Neutrophil (primary cell): ENCODE measurements at regions not wholly inside any gene's neighbourhood (a gene's known extent, or its start where the extent isn't known, plus 50 kb on each side); places are given as distances from the start of the nearest gene placed in this dataset.

ENCODE experiments used
- H3K27ac ChIP-seq: fragments of 200-600 bp; sonication (generic); 2 replicates; pipeline ENCODE4 v1.5.1; 2016; ENCODE audit warnings: mild to moderate bottlenecking, moderate library complexity
- H3K27me3 ChIP-seq: fragments of 200-600 bp; sonication (generic); 2 replicates; pipeline ENCODE4 v1.6.0; 2016; ENCODE audit warnings: mild to moderate bottlenecking
- H3K36me3 ChIP-seq: fragments of 200-600 bp; sonication (generic); 2 replicates; pipeline ENCODE4 v1.5.1; 2017
- H3K4me1 ChIP-seq, 2 experiments: fragments of 200-600 bp in 1 of 2; sonication (generic) in 1 of 2; 1 replicate in 1 of 2; 2 replicates in 1 of 2; pipeline versions ENCODE4 v1.5.1 to v1.6.1; 2013 to 2016; ENCODE audit warnings: low read depth in 1 of 2, low read length in 1 of 2, mild to moderate bottlenecking in 1 of 2, moderate library complexity in 1 of 2; ENCODE audit not compliant: control insufficient read depth in 1 of 2, insufficient read depth in 1 of 2
- H3K4me3 ChIP-seq, 2 experiments: fragments of 200-600 bp in 1 of 2; sonication (generic) in 1 of 2; 1 replicate in 1 of 2; 2 replicates in 1 of 2; pipeline ENCODE4 v1.5.1; 2013 to 2016; ENCODE audit warnings: low read depth in 1 of 2, low read length in 1 of 2, mild to moderate bottlenecking in 1 of 2, moderate library complexity in 1 of 2
- H3K9me3 ChIP-seq: fragments of 200-600 bp; sonication (generic); 2 replicates; pipeline ENCODE4 v1.5.1; 2016
- CTCF ChIP-seq: fragments of 200-600 bp; sonication (generic); IDR thresholded peaks from 2 replicates; pipeline ENCODE4 v1.5.1; 2016; ENCODE audit warnings: antibody characterized with exemption

- no peaks in the 10 kb centered on the region for H3K27me3 ChIP-seq
- H3K4me1 ChIP-seq: peaks cover 34 to 42% of the 10 kb centered on the region in 2 experiments
- no peak overlapping the region for H3K27ac ChIP-seq
- H3K9me3 ChIP-seq: no peaks in the 10 kb centered on the region
- no peak overlapping the region for H3K4me3 ChIP-seq
- H3K36me3 ChIP-seq: no peaks in the 10 kb centered on the region
- TF ChIP-seq CTCF: no peak
Measured at GRCh38 chr1:239912471-239912870, 179.2 kb upstream of the FMN2 start.

- no peak overlapping the region for H3K4me3 ChIP-seq
- peaks cover 34 to 42% of the 10 kb centered on the region in 2 experiments for H3K4me1 ChIP-seq
- no peaks in the 10 kb centered on the region for H3K27me3 ChIP-seq
- no peaks in the 10 kb centered on the region for H3K9me3 ChIP-seq
- no peak for TF ChIP-seq CTCF
- no peaks in the 10 kb centered on the region for H3K36me3 ChIP-seq
- H3K27ac ChIP-seq: no peak overlapping the region
Measured at GRCh38 chr1:239913141-239913585, 178.5 kb upstream of the FMN2 start.

GRCh38 chr1:239914751-239915231 lies 176.9 kb upstream of the FMN2 start:
- no peaks in the 10 kb centered on the region for H3K9me3 ChIP-seq
- no peaks in the 10 kb centered on the region for H3K27me3 ChIP-seq
- no peak overlapping the region for H3K27ac ChIP-seq
- no peak overlapping the region for H3K4me3 ChIP-seq
- no peak for TF ChIP-seq CTCF
- peaks cover 26 to 33% of the 10 kb centered on the region in 2 experiments for H3K4me1 ChIP-seq
- H3K36me3 ChIP-seq: no peaks in the 10 kb centered on the region

GRCh38 chr1:239918634-239919033 lies 173.0 kb upstream of the FMN2 start:
- Histone ChIP-seq H3K4me1 (peaks cover 0 to 2% of the 10 kb centered on the region in 2 experiments), H3K27me3 (no peaks in the 10 kb centered on the region), H3K27ac (no peak overlapping the region), H3K36me3 (no peaks in the 10 kb centered on the region), H3K9me3 (no peaks in the 10 kb centered on the region), H3K4me3 (no peak overlapping the region)
- no peak for TF ChIP-seq CTCF

GRCh38 chr1:239920214-239920613 lies 171.5 kb upstream of the FMN2 start:
- Histone ChIP-seq H3K4me1 (no peaks in the 10 kb centered on the region), H3K4me3 (no peak overlapping the region), H3K27ac (no peak overlapping the region), H3K27me3 (no peaks in the 10 kb centered on the region), H3K36me3 (no peaks in the 10 kb centered on the region), H3K9me3 (peaks cover 5% of the 10 kb centered on the region)
- no peak for TF ChIP-seq CTCF
